Gastroesophageal sphincter (tissue), 4 donors: ENCODE measurements at regions not wholly inside any gene's neighbourhood (a gene's known extent, or its start where the extent isn't known, plus 50 kb on each side); places are given as distances from the start of the nearest gene placed in this dataset.
"Not testable (repeated sequence)": the region's sequence is repeated elsewhere in the genome, so short reads cannot be mapped to it uniquely, and the experiment has no call there.

Source experiments
- ATAC-seq: fragments of 150-250 bp; one replicate; pipeline ENCODE4 v1.9.1; 2016; ENCODE audit warnings: mild to moderate bottlenecking, moderate library complexity
- H3K27ac ChIP-seq, 4 donors: fragments of 200-600 bp; sonication (generic) in 3 of 4; 1 replicate in 3 of 4; 2 replicates in 1 of 4; pipeline ENCODE4 v1.5.1; 2016 to 2019
- H3K27me3 ChIP-seq: fragments of 200-600 bp; sonication (generic); one replicate; pipeline ENCODE4 v1.5.1; 2019
- H3K36me3 ChIP-seq, 2 donors: fragments of 200-600 bp; sonication (generic); one replicate each; pipeline ENCODE4 v1.5.1; 2019; ENCODE audit warnings: control low read depth in 1 of 2
- H3K4me1 ChIP-seq, 3 donors: fragments of 200-600 bp; sonication (generic); 1 replicate in 2 of 3; 2 replicates in 1 of 3; pipeline ENCODE4 v1.5.1; 2016 to 2019; ENCODE audit warnings: control low read depth in 2 of 3
- H3K4me3 ChIP-seq, 2 donors: fragments of 200-600 bp; sonication (generic); one replicate each; pipeline ENCODE4 v1.5.1; 2019; ENCODE audit warnings: mild to moderate bottlenecking in 1 of 2, moderate library complexity in 1 of 2
- H3K9me3 ChIP-seq, 3 donors: fragments of 200-600 bp; sonication (generic); one replicate each; pipeline ENCODE4 v1.5.1; 2017 to 2019; ENCODE audit warnings: control low read depth in 2 of 3
- EP300 ChIP-seq: sonication (generic); formaldehyde crosslinking; IDR thresholded peaks from one replicate; pipeline ENCODE4 v1.6.1; 2017; ENCODE audit warnings: antibody characterized with exemption, mild to moderate bottlenecking
- POLR2A ChIP-seq, 2 donors: fragments of 450-650 bp; IDR thresholded peaks; one replicate each; pipeline ENCODE4 v1.6.1; 2017; ENCODE audit warnings: antibody characterized with exemption in 2 of 2, mild to moderate bottlenecking in 2 of 2, moderate library complexity in 1 of 2
- POLR2AphosphoS5 ChIP-seq: sonication (generic); formaldehyde crosslinking; IDR thresholded peaks from one replicate; pipeline ENCODE4 v1.6.1; 2017; ENCODE audit warnings: antibody characterized with exemption
- WGBS, 2 donors: methylation state at CpG; one replicate each; pipeline ENCODE4 v1.1.5; 2018; ENCODE audit warnings: low coverage in 1 of 2; 5-methylcytosine and 5-hydroxymethylcytosine counted together
- TF ChIP-seq, protein P1 (sequence below), 4 experiments: fragments of 200-600 bp in 2 of 4; fragments of 450-650 bp in 2 of 4; sonication (generic) in 1 of 4; IDR thresholded peaks; one replicate each; pipeline ENCODE4 v1.5.1; 2017 to 2019; ENCODE audit warnings: antibody characterized with exemption in 4 of 4, mild to moderate bottlenecking in 2 of 4, moderate library complexity in 2 of 4

DNA sequence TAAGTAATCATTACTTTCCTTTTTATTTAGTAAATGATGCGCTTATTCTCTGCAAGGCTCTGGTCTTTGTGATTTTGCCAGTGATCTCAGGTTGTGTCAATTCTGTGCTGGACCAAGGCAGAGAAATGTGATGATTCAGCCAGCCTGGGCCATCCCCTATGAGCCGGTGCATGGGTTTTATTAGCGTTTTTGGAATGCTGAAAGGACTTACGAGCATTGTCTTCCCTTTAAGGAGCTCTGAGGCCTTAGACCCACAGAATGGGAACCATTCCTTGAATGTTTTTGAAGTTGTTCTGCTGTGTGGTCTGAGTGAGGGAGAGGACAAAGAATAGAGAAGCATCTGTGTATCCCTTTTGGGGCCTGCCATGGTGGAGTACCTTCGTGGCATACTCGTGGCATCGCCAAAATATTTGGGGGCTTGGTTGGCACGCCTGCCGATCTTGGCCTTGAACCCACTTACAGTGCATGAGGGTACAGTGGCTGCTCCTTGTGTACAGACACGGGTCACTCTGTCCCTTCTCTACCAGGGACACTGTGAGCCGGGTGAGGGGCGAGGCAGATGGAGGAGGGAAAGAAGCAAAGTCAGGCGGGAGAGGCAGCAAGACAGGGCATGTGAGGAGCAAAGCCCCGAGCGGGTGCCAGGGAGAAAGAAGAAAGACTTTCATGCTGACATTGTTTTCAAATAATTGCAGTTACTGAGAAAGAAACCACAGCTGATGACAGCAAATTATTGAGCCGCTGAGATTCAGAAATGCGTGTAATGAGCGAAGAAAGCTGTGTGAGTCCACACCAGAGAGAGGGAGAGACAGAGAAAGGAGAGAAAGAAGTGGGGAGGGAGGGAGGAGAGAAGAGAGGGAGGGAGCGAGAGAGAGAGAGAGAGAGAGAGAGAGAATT, 269.4 kb upstream of the RGMA start:
- TF ChIP-seq, protein P1, sequence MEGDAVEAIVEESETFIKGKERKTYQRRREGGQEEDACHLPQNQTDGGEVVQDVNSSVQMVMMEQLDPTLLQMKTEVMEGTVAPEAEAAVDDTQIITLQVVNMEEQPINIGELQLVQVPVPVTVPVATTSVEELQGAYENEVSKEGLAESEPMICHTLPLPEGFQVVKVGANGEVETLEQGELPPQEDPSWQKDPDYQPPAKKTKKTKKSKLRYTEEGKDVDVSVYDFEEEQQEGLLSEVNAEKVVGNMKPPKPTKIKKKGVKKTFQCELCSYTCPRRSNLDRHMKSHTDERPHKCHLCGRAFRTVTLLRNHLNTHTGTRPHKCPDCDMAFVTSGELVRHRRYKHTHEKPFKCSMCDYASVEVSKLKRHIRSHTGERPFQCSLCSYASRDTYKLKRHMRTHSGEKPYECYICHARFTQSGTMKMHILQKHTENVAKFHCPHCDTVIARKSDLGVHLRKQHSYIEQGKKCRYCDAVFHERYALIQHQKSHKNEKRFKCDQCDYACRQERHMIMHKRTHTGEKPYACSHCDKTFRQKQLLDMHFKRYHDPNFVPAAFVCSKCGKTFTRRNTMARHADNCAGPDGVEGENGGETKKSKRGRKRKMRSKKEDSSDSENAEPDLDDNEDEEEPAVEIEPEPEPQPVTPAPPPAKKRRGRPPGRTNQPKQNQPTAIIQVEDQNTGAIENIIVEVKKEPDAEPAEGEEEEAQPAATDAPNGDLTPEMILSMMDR (IDR thresholded peaks at IDR 0.05) = no peak
- TF ChIP-seq POLR2A (IDR thresholded peaks at IDR 0.05) (no peak), POLR2AphosphoS5 (no peak), EP300 (no peak)
- Histone ChIP-seq H3K27ac (no peak overlapping the region), H3K9me3 (no peaks in the 10 kb centered on the region), H3K27me3 (no peaks in the 10 kb centered on the region), H3K4me3 (no peak overlapping the region), H3K36me3 (no peaks in the 10 kb centered on the region), H3K4me1 (no peaks in the 10 kb centered on the region)
- ATAC-seq = no peak
- WGBS, 2 donors = 80 to 85% methylated on average over 8 to 10 of the region's 19 CpGs

DNA sequence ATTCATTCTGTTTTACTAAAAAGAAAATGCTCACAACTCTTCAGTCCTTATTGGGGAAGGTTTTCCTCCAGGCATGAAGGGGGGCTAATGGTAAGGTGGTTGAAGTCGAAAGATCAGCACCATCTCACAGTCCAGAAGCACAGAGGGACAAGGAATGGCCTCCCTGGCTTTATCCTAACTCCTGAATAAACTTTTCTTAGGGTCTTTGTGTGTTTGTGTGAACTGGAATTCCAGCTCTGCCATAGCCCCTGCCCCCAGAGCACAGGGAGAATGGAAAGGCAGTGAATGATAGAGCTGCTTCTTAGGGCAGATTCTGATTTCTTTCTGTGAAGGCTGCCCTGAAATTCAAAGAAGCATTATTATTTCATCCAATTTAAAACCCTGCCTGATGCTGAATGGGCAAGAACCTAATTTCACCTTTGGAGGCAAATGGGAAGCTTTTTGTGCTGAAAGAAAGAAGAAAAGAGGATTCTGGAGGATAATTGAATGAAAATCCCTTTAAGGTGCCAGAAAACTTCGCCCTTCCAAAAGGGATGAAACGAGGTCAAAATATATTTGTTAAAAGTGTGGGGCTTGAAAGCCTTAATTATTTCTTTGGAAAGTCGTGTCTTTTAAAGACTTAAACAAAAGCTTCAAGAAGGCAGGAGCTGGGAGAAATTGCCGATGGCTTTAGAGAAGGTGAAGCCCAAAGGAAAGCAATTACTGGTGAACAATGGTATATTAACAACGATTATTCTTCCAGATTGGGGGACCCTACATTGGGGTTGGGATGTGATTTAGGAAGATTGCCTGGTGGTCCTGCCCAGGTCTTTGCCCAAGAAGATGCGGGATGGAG, 259.9 kb upstream of the RGMA start:
- Histone ChIP-seq H3K4me3 (no peak overlapping the region), H3K36me3 (no peaks in the 10 kb centered on the region), H3K4me1 (no peaks in the 10 kb centered on the region), H3K27ac (no peak overlapping the region), H3K9me3 (no peaks in the 10 kb centered on the region), H3K27me3 (no peaks in the 10 kb centered on the region)
- no peak for TF ChIP-seq POLR2A (IDR thresholded peaks at IDR 0.05)
- no peak for TF ChIP-seq EP300
- TF ChIP-seq POLR2AphosphoS5 = no peak
- TF ChIP-seq, protein P1 (IDR thresholded peaks at IDR 0.05) = no peak
- WGBS, 2 donors = 78 to 87% methylated on average over 6 to 7 of the region's 7 CpGs
- ATAC-seq = no peak

DNA sequence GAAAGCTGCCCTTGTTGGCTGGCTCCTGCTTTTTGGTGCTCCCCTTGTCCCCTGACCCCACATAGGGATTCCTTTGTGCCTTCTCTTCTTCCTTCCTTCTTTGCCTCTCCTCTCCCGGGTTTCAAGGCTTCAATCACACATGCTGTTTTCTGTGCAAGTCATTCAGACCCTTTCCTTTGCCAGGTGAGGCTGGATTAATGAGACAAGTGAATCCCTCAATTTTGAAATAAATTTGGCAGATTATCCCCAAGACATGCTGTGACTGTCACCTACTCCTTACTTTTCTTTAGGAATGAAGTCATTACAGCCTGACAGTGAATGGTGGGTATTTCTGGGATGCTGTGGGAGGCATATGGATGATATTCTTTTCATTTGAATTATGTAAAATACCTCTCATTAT, 259.0 kb upstream of the RGMA start:
- H3K4me3 ChIP-seq = no peak overlapping the region
- WGBS, 2 donors = 67% methylated on average over 1 of the region's 1 CpG; no CpG with 5 or more reads in 1 of the 2 donors
- H3K4me1 ChIP-seq = no peaks in the 10 kb centered on the region
- no peaks in the 10 kb centered on the region for H3K27me3 ChIP-seq
- no peaks in the 10 kb centered on the region for H3K9me3 ChIP-seq
- no peaks in the 10 kb centered on the region for H3K36me3 ChIP-seq
- H3K27ac ChIP-seq = no peak overlapping the region
- no peak for TF ChIP-seq POLR2AphosphoS5
- no peak for TF ChIP-seq EP300
- TF ChIP-seq POLR2A (IDR thresholded peaks at IDR 0.05) = no peak
- TF ChIP-seq, protein P1 (IDR thresholded peaks at IDR 0.05) = no peak
- ATAC-seq = no peak

DNA sequence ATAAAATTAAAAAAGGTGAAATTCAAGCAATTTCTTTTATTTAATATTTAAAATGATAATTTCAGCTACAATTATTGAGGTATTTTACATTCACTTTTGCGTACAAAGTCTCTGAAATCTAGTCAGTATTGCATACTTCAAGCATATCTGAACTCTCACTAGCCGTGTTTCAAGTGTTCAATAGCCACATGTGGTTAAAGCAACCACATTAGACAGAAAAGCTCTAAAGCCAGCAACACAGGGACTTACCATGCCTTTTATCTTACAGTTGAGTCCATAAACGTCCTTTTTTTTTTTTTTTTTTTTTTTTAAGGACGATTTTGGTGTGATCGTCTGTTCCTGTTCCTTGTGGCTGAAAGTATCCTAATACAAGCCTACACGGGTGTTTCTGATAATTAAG, 257.0 kb upstream of the RGMA start:
- H3K36me3 ChIP-seq = no peaks in the 10 kb centered on the region
- no peak overlapping the region for H3K27ac ChIP-seq
- no peaks in the 10 kb centered on the region for H3K9me3 ChIP-seq
- no peaks in the 10 kb centered on the region for H3K27me3 ChIP-seq
- TF ChIP-seq POLR2A (IDR thresholded peaks at IDR 0.05) (no peak), POLR2AphosphoS5 (no peak), EP300 (no peak)
- TF ChIP-seq, protein P1 (IDR thresholded peaks at IDR 0.05) = no peak
- 77 to 80% methylated on average over 5 to 6 of the region's 6 CpGs for WGBS, 2 donors
- ATAC-seq = no peak
- H3K4me1 ChIP-seq = no peaks in the 10 kb centered on the region
- no peak overlapping the region for H3K4me3 ChIP-seq

DNA sequence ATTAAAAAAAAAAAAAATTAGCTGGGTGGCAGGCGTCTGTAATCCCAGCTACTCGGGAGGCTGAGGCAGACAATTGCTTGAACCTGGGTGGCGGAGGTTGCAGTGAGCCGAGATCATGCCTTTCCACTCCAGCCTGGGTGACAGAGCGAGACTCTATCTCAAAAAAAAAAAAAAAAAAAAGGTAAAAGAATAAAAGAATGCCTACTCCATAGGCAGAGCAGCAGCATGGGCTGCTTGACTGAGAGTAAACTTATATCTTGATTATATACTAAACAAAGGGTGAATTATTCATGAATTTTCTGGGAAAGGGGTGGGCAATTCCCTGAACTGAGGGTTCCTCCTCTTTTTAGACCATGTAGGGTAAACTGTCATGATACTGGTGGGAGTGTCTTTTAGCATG, 254.4 kb upstream of the RGMA start:
- H3K36me3 ChIP-seq, H3K27ac ChIP-seq, H3K4me3 ChIP-seq, H3K9me3 ChIP-seq, H3K4me1 ChIP-seq, H3K27me3 ChIP-seq, ATAC-seq: not testable (repeated sequence)
- WGBS, 2 donors = 100% methylated on average over 1 of the region's 5 CpGs; no CpG with 5 or more reads in 1 of the 2 donors
